Posterior cingulate gyrus (tissue), 11 donors: ENCODE measurements at regions not wholly inside any gene's neighbourhood (a gene's known extent, or its start where the extent isn't known, plus 50 kb on each side); places are given as distances from the start of the nearest gene placed in this dataset.

Experiments used
- DNase-seq, 10 donors: peaks; one replicate each; pipeline versions ENCODE4 v3.0.0 to v3.0.0-alpha.2; 2020 to 2021; ENCODE audit warnings: mixed read lengths in 3 of 10
- intact Hi-C: fragments of 100-400 bp; cut with DNase I; formaldehyde crosslinking; loops from one replicate; pipeline ENCODE4 v1.15.1; 2023

GRCh38 chr1:184300446-184300845 lies 86.4 kb upstream of the C1orf21 start:
- DNase-seq, result no peak
- intact Hi-C loops, result no loop called here

GRCh38 chr1:184301227-184301626 lies 85.6 kb upstream of the C1orf21 start:
- intact Hi-C loops, result no loop called here
- DNase-seq, result no peak

GRCh38 chr1:184302346-184302745 lies 84.5 kb upstream of the C1orf21 start:
- no peak for DNase-seq
- intact Hi-C loops, result no loop called here

GRCh38 chr1:184310157-184310819 lies 76.5 kb upstream of the C1orf21 start:
- no peak for DNase-seq
- intact Hi-C loops, result no loop called here

GRCh38 chr1:184311580-184311979 lies 75.2 kb upstream of the C1orf21 start:
- DNase-seq, result no peak
- intact Hi-C loops, result no loop called here

- intact Hi-C loops, result no loop called here
These were observed 71.6 kb upstream of the C1orf21 start for GRCh38 chr1:184315254-184315653.

GRCh38 chr1:184319879-184320278 lies 67.0 kb upstream of the C1orf21 start:
- intact Hi-C loops, result no loop called here
- DNase-seq, result no peak

More at GRCh38 chr1:184315254-184315653, 71.6 kb upstream of the C1orf21 start:
- no peak for DNase-seq

GRCh38 chr1:184322253-184322652 lies 64.6 kb upstream of the C1orf21 start:
- DNase-seq, result no peak
- intact Hi-C loops, result no loop called here

- intact Hi-C loops, result no loop called here
These were observed 61.9 kb upstream of the C1orf21 start for GRCh38 chr1:184324972-184325371.

GRCh38 chr1:184326278-184326677 lies 60.6 kb upstream of the C1orf21 start:
- intact Hi-C loops, result no loop called here
- no peak for DNase-seq

More at GRCh38 chr1:184324972-184325371, 61.9 kb upstream of the C1orf21 start:
- DNase-seq, result no peak

- intact Hi-C loops, result no loop called here
- DNase-seq, result peak in 1 of 10 donors; percentile 24
These were observed 57.4 kb upstream of the C1orf21 start for GRCh38 chr1:184329245-184329953.

- intact Hi-C loops, result no loop called here
These were observed 56.6 kb upstream of the C1orf21 start for GRCh38 chr1:184329962-184330868.

GRCh38 chr1:184330875-184331274 lies 56.0 kb upstream of the C1orf21 start:
- intact Hi-C loops, result no loop called here
- DNase-seq, result no peak

More at GRCh38 chr1:184329962-184330868, 56.6 kb upstream of the C1orf21 start:
- no peak for DNase-seq
